Muscle layer of colon (tissue), 2 donors: ENCODE measurements at regions not wholly inside any gene's neighbourhood (a gene's known extent, or its start where the extent isn't known, plus 50 kb on each side); places are given as distances from the start of the nearest gene placed in this dataset.

Experiments
- H3K27ac ChIP-seq: one replicate; pipeline ENCODE4 v1.7.0; 2013; ENCODE audit warnings: low read depth, mild to moderate bottlenecking, low read length, moderate library complexity
- H3K27me3 ChIP-seq, 2 donors: one replicate each; pipeline ENCODE4 v1.7.0; 2013; ENCODE audit warnings: low read length in 2 of 2, mild to moderate bottlenecking in 2 of 2; ENCODE audit not compliant: insufficient read depth in 2 of 2, control insufficient read depth in 1 of 2
- H3K36me3 ChIP-seq: one replicate; pipeline ENCODE4 v1.7.0; 2013; ENCODE audit warnings: mild to moderate bottlenecking, low read length; ENCODE audit not compliant: insufficient read depth
- H3K4me1 ChIP-seq: one replicate; pipeline ENCODE4 v1.7.0; 2013; ENCODE audit warnings: mild to moderate bottlenecking, low read length; ENCODE audit not compliant: insufficient read depth
- H3K4me3 ChIP-seq, 2 donors: one replicate each; pipeline ENCODE4 v1.7.0; 2013; ENCODE audit warnings: low read length in 2 of 2, low read depth in 1 of 2, mild to moderate bottlenecking in 1 of 2, moderate library complexity in 1 of 2
- H3K9ac ChIP-seq: one replicate; pipeline ENCODE4 v1.7.0; 2013; ENCODE audit warnings: low read length
- H3K9me3 ChIP-seq: one replicate; pipeline ENCODE4 v1.7.0; 2013; ENCODE audit warnings: mild to moderate bottlenecking, low read length
- donor health status: abdominal sarcoma.
- donor health status: Adenocarcinoma of cecum.

GRCh38 chr6:15853259-15853658 lies 190.4 kb upstream of the DTNBP1 start:
- Histone ChIP-seq H3K27me3 (no peaks in the 10 kb centered on the region), H3K4me1 (no peaks in the 10 kb centered on the region), H3K4me3 (no peak overlapping the region), H3K36me3 (no peaks in the 10 kb centered on the region), H3K9ac (no peak overlapping the region), H3K9me3 (no peaks in the 10 kb centered on the region), H3K27ac (no peak overlapping the region)

- Histone ChIP-seq H3K27me3 (no peaks in the 10 kb centered on the region), H3K36me3 (no peaks in the 10 kb centered on the region), H3K27ac (no peak overlapping the region), H3K4me1 (no peaks in the 10 kb centered on the region), H3K9ac (no peak overlapping the region), H3K9me3 (no peaks in the 10 kb centered on the region), H3K4me3 (no peak overlapping the region)
Observed at GRCh38 chr6:15852289-15852688, 189.5 kb upstream of the DTNBP1 start.

DNA sequence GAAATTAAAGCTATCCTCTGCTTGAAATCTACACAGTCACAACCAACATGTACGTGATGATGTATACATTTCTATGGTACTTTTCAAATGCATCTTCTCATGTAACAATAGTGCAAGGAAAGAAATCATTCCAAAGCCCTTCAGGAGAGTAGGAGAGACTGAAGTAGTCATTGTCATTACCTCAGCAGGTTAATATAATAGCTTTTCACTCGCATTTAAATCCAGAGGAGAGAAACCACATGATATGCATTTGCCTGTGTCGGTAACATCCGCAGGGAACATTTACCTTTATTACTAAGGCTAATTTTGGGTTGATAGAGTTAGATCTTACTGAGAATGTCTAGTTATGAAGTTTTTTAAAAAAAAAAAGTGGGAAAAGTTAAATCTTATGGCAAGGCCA lies 186.6 kb upstream of the DTNBP1 start:
- Histone ChIP-seq H3K4me1 (no peaks in the 10 kb centered on the region), H3K36me3 (no peaks in the 10 kb centered on the region), H3K27me3 (no peaks in the 10 kb centered on the region), H3K27ac (no peak overlapping the region), H3K4me3 (no peak overlapping the region), H3K9me3 (no peaks in the 10 kb centered on the region), H3K9ac (no peak overlapping the region)

DNA sequence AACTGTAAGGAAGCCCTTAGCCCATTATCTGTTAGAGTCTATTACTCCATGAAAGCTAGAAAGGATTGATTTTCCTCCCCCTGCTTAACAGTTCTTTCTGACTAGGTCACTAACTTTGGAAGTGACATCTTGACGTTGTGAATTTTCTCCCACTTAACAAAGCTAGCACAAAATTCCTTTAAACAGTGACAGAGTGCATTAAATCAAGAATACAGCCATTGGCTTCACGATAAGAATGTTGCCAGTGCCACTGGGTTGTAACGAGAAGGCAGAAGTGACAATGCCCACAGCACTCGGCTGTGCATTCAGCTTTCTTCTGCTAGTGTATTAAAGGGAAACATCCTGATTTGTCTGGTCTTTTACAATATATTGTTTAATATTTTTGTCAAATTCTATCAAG lies 182.7 kb upstream of the DTNBP1 start:
- Histone ChIP-seq H3K9ac (no peak overlapping the region), H3K4me3 (no peak overlapping the region), H3K9me3 (no peaks in the 10 kb centered on the region), H3K36me3 (no peaks in the 10 kb centered on the region), H3K27ac (no peak overlapping the region), H3K27me3 (no peaks in the 10 kb centered on the region), H3K4me1 (no peaks in the 10 kb centered on the region)

GRCh38 chr6:15843764-15844163 lies 180.9 kb upstream of the DTNBP1 start:
- Histone ChIP-seq H3K36me3 (no peaks in the 10 kb centered on the region), H3K9me3 (no peaks in the 10 kb centered on the region), H3K9ac (no peak overlapping the region), H3K4me3 (no peak overlapping the region), H3K4me1 (no peaks in the 10 kb centered on the region), H3K27ac (no peak overlapping the region), H3K27me3 (no peaks in the 10 kb centered on the region)

- H3K9me3 ChIP-seq, result no peaks in the 10 kb centered on the region
- H3K27ac ChIP-seq, result no peak overlapping the region
- H3K4me3 ChIP-seq, result no peak overlapping the region
- no peaks in the 10 kb centered on the region for H3K27me3 ChIP-seq
- no peak overlapping the region for H3K9ac ChIP-seq
- H3K4me1 ChIP-seq, result no peaks in the 10 kb centered on the region
- H3K36me3 ChIP-seq, result no peaks in the 10 kb centered on the region
Observed at GRCh38 chr6:15843226-15843625, 180.4 kb upstream of the DTNBP1 start.

DNA sequence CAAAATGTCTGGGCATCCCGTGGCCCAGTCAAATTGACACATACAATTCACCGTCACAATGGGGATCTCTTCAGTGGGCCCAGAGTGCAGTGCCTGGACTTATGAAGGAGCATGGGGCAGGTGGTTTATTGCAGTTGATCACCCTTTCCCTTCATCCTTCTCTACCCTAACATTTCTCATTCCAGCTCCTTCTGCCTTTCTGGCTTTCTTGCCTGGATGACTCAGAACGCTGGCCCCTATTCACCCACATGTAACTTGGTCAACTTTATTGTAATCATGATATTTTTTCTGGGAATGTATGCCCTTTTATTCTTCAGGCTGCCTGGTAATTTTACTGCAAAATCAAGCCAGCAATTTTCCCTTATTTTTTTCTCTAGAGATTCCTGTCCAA lies 179.9 kb upstream of the DTNBP1 start:
- H3K4me1 ChIP-seq, result no peaks in the 10 kb centered on the region
- no peak overlapping the region for H3K27ac ChIP-seq
- H3K27me3 ChIP-seq, result no peaks in the 10 kb centered on the region
- H3K9me3 ChIP-seq, result no peaks in the 10 kb centered on the region
- H3K36me3 ChIP-seq, result no peaks in the 10 kb centered on the region
- H3K9ac ChIP-seq, result no peak overlapping the region
- no peak overlapping the region for H3K4me3 ChIP-seq

- no peaks in the 10 kb centered on the region for H3K36me3 ChIP-seq
- no peak overlapping the region for H3K9ac ChIP-seq
- H3K9me3 ChIP-seq, result no peaks in the 10 kb centered on the region
- H3K27ac ChIP-seq, result no peak overlapping the region
- no peaks in the 10 kb centered on the region for H3K27me3 ChIP-seq
- no peaks in the 10 kb centered on the region for H3K4me1 ChIP-seq
- H3K4me3 ChIP-seq, result no peak overlapping the region
Observed at GRCh38 chr6:15841937-15842726, 179.3 kb upstream of the DTNBP1 start.

GRCh38 chr6:15839969-15840541 lies 177.2 kb upstream of the DTNBP1 start:
- no peaks in the 10 kb centered on the region for H3K27me3 ChIP-seq
- H3K36me3 ChIP-seq, result no peaks in the 10 kb centered on the region
- no peak overlapping the region for H3K4me3 ChIP-seq
- no peaks in the 10 kb centered on the region for H3K4me1 ChIP-seq
- H3K9me3 ChIP-seq, result no peaks in the 10 kb centered on the region
- no peak overlapping the region for H3K27ac ChIP-seq
- no peak overlapping the region for H3K9ac ChIP-seq

GRCh38 chr6:15837205-15837604 lies 174.4 kb upstream of the DTNBP1 start:
- H3K27ac ChIP-seq, result no peak overlapping the region
- H3K4me3 ChIP-seq, result no peak overlapping the region
- no peaks in the 10 kb centered on the region for H3K27me3 ChIP-seq
- H3K9me3 ChIP-seq, result no peaks in the 10 kb centered on the region
- H3K4me1 ChIP-seq, result no peaks in the 10 kb centered on the region
- no peak overlapping the region for H3K9ac ChIP-seq
- no peaks in the 10 kb centered on the region for H3K36me3 ChIP-seq

DNA sequence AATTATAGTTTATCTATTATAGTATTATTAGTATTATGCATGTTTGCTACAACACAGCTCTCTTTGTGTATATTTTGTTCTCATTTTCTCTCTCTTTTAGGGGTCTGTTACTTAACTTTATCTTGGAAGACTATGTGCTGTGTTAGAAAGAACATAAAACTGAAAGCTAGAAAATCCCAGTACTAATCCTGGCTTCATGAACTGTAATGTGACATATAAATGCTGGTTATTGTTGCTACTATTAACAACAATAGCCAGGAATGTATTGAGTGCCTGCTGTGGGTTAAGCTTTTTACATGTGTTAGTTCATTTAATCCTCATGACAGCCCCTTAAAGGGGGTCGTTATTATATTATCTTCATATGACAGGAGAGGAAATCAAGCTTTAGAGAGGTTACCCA lies 170.0 kb upstream of the DTNBP1 start:
- no peak overlapping the region for H3K4me3 ChIP-seq
- no peaks in the 10 kb centered on the region for H3K36me3 ChIP-seq
- no peak overlapping the region for H3K27ac ChIP-seq
- H3K9ac ChIP-seq, result no peak overlapping the region
- no peaks in the 10 kb centered on the region for H3K9me3 ChIP-seq
- H3K4me1 ChIP-seq, result no peaks in the 10 kb centered on the region
- H3K27me3 ChIP-seq, result no peaks in the 10 kb centered on the region

GRCh38 chr6:15829156-15829555 lies 166.3 kb upstream of the DTNBP1 start:
- no peaks in the 10 kb centered on the region for H3K36me3 ChIP-seq
- H3K27me3 ChIP-seq, result no peaks in the 10 kb centered on the region
- no peaks in the 10 kb centered on the region for H3K9me3 ChIP-seq
- H3K9ac ChIP-seq, result no peak overlapping the region
- H3K27ac ChIP-seq, result no peak overlapping the region
- H3K4me1 ChIP-seq, result no peaks in the 10 kb centered on the region
- no peak overlapping the region for H3K4me3 ChIP-seq
